HG03342 (cell line): ENCODE measurements at regions not wholly inside any gene's neighbourhood (a gene's known extent, or its start where the extent isn't known, plus 50 kb on each side); places are given as distances from the start of the nearest gene placed in this dataset.
"Not testable (repeated sequence)": the region's sequence is repeated elsewhere in the genome, so short reads cannot be mapped to it uniquely, and the experiment has no call there.

Experiments
- ATAC-seq: cut with Tn5 transposase; IDR thresholded peaks from one replicate; pipeline ENCODE4 v1.9.1; 2021; ENCODE audit warnings: mild to moderate bottlenecking, moderate library complexity; ENCODE audit not compliant: unreplicated experiment

- ATAC-seq = not testable (repeated sequence)
These were observed 158.6 kb downstream of the ALDH8A1 start for GRCh38 chr6:134791243-134791843.

- no peak for ATAC-seq
These were observed 162.5 kb downstream of the ALDH8A1 start for GRCh38 chr6:134787261-134787877.

GRCh38 chr6:134784336-134784735 is 165.6 kb downstream of the ALDH8A1 start:
- no peak for ATAC-seq

- ATAC-seq = no peak
These were observed 171.5 kb downstream of the ALDH8A1 start for GRCh38 chr6:134778431-134778830.

- ATAC-seq = no peak
These were observed 175.7 kb downstream of the ALDH8A1 start for GRCh38 chr6:134774201-134774638.

- ATAC-seq = no peak
These were observed 177.1 kb downstream of the ALDH8A1 start for GRCh38 chr6:134772671-134773360.

- no peak for ATAC-seq
These were observed 181.0 kb downstream of the ALDH8A1 start for GRCh38 chr6:134768931-134769330.

GRCh38 chr6:134766497-134766896 is 183.4 kb downstream of the ALDH8A1 start:
- no peak for ATAC-seq

- ATAC-seq = no peak
These were observed 185.2 kb downstream of the ALDH8A1 start for GRCh38 chr6:134764741-134765140.

- not testable (repeated sequence) for ATAC-seq
These were observed 186.3 kb downstream of the ALDH8A1 start for GRCh38 chr6:134763575-134763974.

GRCh38 chr6:134758621-134759020 is 191.3 kb downstream of the ALDH8A1 start:
- no peak for ATAC-seq

GRCh38 chr6:134757911-134758361 is 192.0 kb downstream of the ALDH8A1 start:
- no peak for ATAC-seq

- no peak for ATAC-seq
These were observed 193.4 kb downstream of the ALDH8A1 start for GRCh38 chr6:134756374-134757025.

- no peak for ATAC-seq
These were observed 195.7 kb downstream of the ALDH8A1 start for GRCh38 chr6:134754013-134754690.

GRCh38 chr6:134753001-134753400 is 196.9 kb downstream of the ALDH8A1 start:
- no peak for ATAC-seq

- no peak for ATAC-seq
These were observed 197.5 kb downstream of the ALDH8A1 start for GRCh38 chr6:134752445-134752844.

GRCh38 chr6:134750669-134751068 is 199.2 kb downstream of the ALDH8A1 start:
- ATAC-seq = no peak

GRCh38 chr6:134748484-134748883 is 201.4 kb downstream of the ALDH8A1 start:
- no peak for ATAC-seq

GRCh38 chr6:134747197-134747596 is 202.7 kb downstream of the ALDH8A1 start:
- ATAC-seq = not testable (repeated sequence)

- ATAC-seq = no peak
These were observed 203.8 kb downstream of the ALDH8A1 start for GRCh38 chr6:134746140-134746539.

GRCh38 chr6:134745192-134745591 is 204.7 kb downstream of the ALDH8A1 start:
- not testable (repeated sequence) for ATAC-seq
